ENCODE measurements at regions not wholly inside any gene's neighbourhood (a gene's known extent, or its start where the extent isn't known, plus 50 kb on each side); places are given as distances from the start of the nearest gene placed in this dataset.

DNA sequence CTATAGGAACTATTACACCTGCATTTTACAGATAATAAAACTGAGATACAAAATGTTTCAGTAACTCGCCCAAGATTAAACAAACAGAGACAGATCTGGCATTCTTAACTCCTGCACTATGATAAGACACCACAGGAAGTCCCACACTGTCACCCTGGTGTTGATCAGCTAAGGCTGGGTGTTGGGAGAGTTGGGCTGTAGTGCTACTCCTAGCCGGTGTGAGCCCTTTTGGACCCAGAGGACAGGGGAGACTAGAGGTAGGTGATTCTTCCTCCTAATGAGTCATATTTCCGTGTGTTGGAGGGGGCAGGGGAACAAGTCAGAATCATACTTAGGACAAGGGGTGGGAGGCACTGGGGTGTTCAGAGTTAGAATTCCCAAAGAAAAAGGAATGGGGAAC is 353.2 kb upstream of the TENM4 start:
- no peak overlapping the region for H3K27ac ChIP-seq (ENCODE audit: low read depth in 2 of 2, low read length in 2 of 2)
- intact Hi-C loops (cut with DNase I) = no loop called here

GRCh38 chr11:79786961-79787360 is 346.1 kb upstream of the TENM4 start:
- Histone ChIP-seq H3K9ac (ENCODE audit: low read length in 3 of 3) (no peak overlapping the region), H3K27ac (ENCODE audit: low read depth in 2 of 2, low read length in 2 of 2) (no peak overlapping the region), H3K27me3 (ENCODE audit: control insufficient read depth, insufficient read depth, low read length) (no peaks in the 10 kb centered on the region), H3K4me3 (ENCODE audit: low read length in 3 of 3) (no peak overlapping the region), H3K4me1 (ENCODE audit: control insufficient read depth in 2 of 3, insufficient read depth in 2 of 3, low read depth in 1 of 3, low read length in 3 of 3) (no peaks in the 10 kb centered on the region), H3K36me3 (ENCODE audit: control insufficient read depth in 2 of 3, insufficient read depth in 3 of 3, low read length in 3 of 3) (no peaks in the 10 kb centered on the region), H3K9me3 (ENCODE audit: control insufficient read depth in 2 of 3, insufficient read depth in 1 of 3, low read length in 3 of 3) (no peaks in the 10 kb centered on the region)
- no peak for FAIRE-seq
- intact Hi-C loops (cut with DNase I) = no loop called here
- DNase-seq = no peak
- TF ChIP-seq CTCF (IDR thresholded peaks at IDR 0.05; ENCODE audit: borderline replicate concordance, extremely low read depth, insufficient read depth) = no peak

More for the DNA sequence above, 353.2 kb upstream of the TENM4 start:
- H3K36me3 ChIP-seq (ENCODE audit: control insufficient read depth in 2 of 3, insufficient read depth in 3 of 3, low read length in 3 of 3) = no peaks in the 10 kb centered on the region
- H3K27me3 ChIP-seq (ENCODE audit: control insufficient read depth, insufficient read depth, low read length) = no peaks in the 10 kb centered on the region
- H3K9ac ChIP-seq (ENCODE audit: low read length in 3 of 3) = no peak overlapping the region
- no peaks in the 10 kb centered on the region for H3K9me3 ChIP-seq (ENCODE audit: control insufficient read depth in 2 of 3, insufficient read depth in 1 of 3, low read length in 3 of 3)
- no peak overlapping the region for H3K4me3 ChIP-seq (ENCODE audit: low read length in 3 of 3)
- DNase-seq = no peak
- TF ChIP-seq CTCF (IDR thresholded peaks at IDR 0.05; ENCODE audit: borderline replicate concordance, extremely low read depth, insufficient read depth) = no peak
- H3K4me1 ChIP-seq (ENCODE audit: control insufficient read depth in 2 of 3, insufficient read depth in 2 of 3, low read depth in 1 of 3, low read length in 3 of 3) = no peaks in the 10 kb centered on the region
- no peak for FAIRE-seq

DNA sequence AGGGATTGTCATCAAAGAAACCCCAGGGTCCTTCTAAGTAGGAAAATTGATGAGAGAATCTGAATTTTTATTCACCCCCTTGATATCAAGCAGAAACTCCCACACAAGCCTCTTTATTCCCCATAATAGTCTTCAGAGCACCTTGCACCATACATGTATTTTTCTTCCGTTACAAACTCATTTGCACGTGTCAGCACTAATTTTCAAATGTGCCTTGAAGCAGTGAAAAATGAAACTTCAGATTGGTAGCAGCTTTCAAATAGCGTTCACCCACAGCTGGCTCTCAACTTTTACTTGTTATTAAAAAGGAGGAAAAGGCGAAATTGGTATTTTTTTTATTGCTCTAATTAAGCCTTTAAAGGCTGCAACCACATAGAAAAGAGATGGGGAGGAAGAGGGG is 343.0 kb upstream of the TENM4 start:
- Histone ChIP-seq H3K27ac (ENCODE audit: low read depth in 2 of 2, low read length in 2 of 2) (no peak overlapping the region), H3K27me3 (ENCODE audit: control insufficient read depth, insufficient read depth, low read length) (no peaks in the 10 kb centered on the region), H3K9ac (ENCODE audit: low read length in 3 of 3) (no peak overlapping the region), H3K4me3 (ENCODE audit: low read length in 3 of 3) (no peak overlapping the region), H3K4me1 (ENCODE audit: control insufficient read depth in 2 of 3, insufficient read depth in 2 of 3, low read depth in 1 of 3, low read length in 3 of 3) (no peaks in the 10 kb centered on the region), H3K36me3 (ENCODE audit: control insufficient read depth in 2 of 3, insufficient read depth in 3 of 3, low read length in 3 of 3) (no peaks in the 10 kb centered on the region), H3K9me3 (ENCODE audit: control insufficient read depth in 2 of 3, insufficient read depth in 1 of 3, low read length in 3 of 3) (no peaks in the 10 kb centered on the region)
- intact Hi-C loops (cut with DNase I) = no loop called here
- TF ChIP-seq CTCF (IDR thresholded peaks at IDR 0.05; ENCODE audit: borderline replicate concordance, extremely low read depth, insufficient read depth) = no peak
- no peak for FAIRE-seq
- no peak for DNase-seq

DNA sequence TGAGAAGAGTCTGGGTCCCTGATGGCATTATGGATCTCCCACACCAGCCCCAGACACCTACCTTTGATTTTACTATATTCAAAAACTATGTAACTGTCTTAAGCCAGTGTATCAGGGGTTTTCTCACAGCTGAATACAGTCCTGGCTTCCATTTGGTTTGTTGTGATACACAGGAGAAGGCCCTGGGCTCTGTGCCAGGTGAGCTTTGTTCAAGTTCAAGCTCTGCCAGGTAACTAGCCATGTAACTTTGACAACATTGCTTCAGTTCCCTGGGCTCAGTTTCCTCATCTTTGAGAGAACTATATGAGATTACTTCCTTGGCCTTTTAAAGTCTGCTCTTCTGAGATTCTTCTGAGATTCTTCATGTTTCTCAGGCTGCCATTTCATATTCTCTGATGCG is 327.5 kb upstream of the TENM4 start:
- no peak overlapping the region for H3K27ac ChIP-seq (ENCODE audit: low read depth in 2 of 2, low read length in 2 of 2)
- no peak overlapping the region for H3K9ac ChIP-seq (ENCODE audit: low read length in 3 of 3)
- FAIRE-seq = no peak
- H3K27me3 ChIP-seq (ENCODE audit: control insufficient read depth, insufficient read depth, low read length) = no peaks in the 10 kb centered on the region
- intact Hi-C loops (cut with DNase I) = no loop called here
- no peak for TF ChIP-seq CTCF (IDR thresholded peaks at IDR 0.05; ENCODE audit: borderline replicate concordance, extremely low read depth, insufficient read depth)
- H3K36me3 ChIP-seq (ENCODE audit: control insufficient read depth in 2 of 3, insufficient read depth in 3 of 3, low read length in 3 of 3) = no peaks in the 10 kb centered on the region
- no peak overlapping the region for H3K4me3 ChIP-seq (ENCODE audit: low read length in 3 of 3)
- no peak for DNase-seq
- peaks cover 0 to 4% (median 0%) of the 10 kb centered on the region in 3 donors for H3K4me1 ChIP-seq (ENCODE audit: control insufficient read depth in 2 of 3, insufficient read depth in 2 of 3, low read depth in 1 of 3, low read length in 3 of 3)
- H3K9me3 ChIP-seq (ENCODE audit: control insufficient read depth in 2 of 3, insufficient read depth in 1 of 3, low read length in 3 of 3) = no peaks in the 10 kb centered on the region
